ENCODE measurements at regions not wholly inside any gene's neighbourhood (a gene's known extent, or its start where the extent isn't known, plus 50 kb on each side); places are given as distances from the start of the nearest gene placed in this dataset.

GRCh38 chr5:105413406-105413990, 1850.9 kb upstream of the NUDT12 start:
- TF ChIP-seq CTCF (IDR thresholded peaks at IDR 0.05 in 4 of 5, conservative IDR thresholded peaks at IDR 0.05 in 1 of 5) = no peak
- TF ChIP-seq POLR2A (IDR thresholded peaks at IDR 0.05) = no peak
